ENCODE measurements at regions not wholly inside any gene's neighbourhood (a gene's known extent, or its start where the extent isn't known, plus 50 kb on each side); places are given as distances from the start of the nearest gene placed in this dataset.

GRCh38 chr13:31940076-31940475, 91.5 kb upstream of the FRY start:
- 92% methylated on average over 2 of the region's 4 CpGs; no CpG with 5 or more reads in 1 of the 2 experiments for WGBS, 2 experiments (ENCODE audit: extremely low coverage in 2 of 2, insufficient read length in 1 of 2)
- dilution Hi-C loops (cut with HindIII; ENCODE audit: low sequenced_read_pairs, unreplicated experiment): no loop called here
- no TSS peak for BruUV-seq (replicated peaks)

More at GRCh38 chr13:31940076-31940475, 91.5 kb upstream of the FRY start:
- Histone ChIP-seq H3K23ac (ENCODE audit: low read depth, low read length) (no peak overlapping the region), H3K14ac (replicated peaks; ENCODE audit: low read depth, low read length) (no peak overlapping the region), H3K9me3 (ENCODE audit: control insufficient read depth, insufficient read depth, low read length) (no peaks in the 10 kb centered on the region), H3K9me1 (ENCODE audit: insufficient read depth, low read length) (peaks cover 3% of the 10 kb centered on the region; the same call in 1 of the 2 replicates), H3K9ac (ENCODE audit: low read depth, low read length) (no peak overlapping the region), H2BK20ac (ENCODE audit: low read depth, low read length) (no peak overlapping the region), H2BK120ac (ENCODE audit: low read depth, low read length) (no peak overlapping the region), H3K4me3 (ENCODE audit: insufficient read depth, low read depth, low read length) (no peak overlapping the region), H4K20me1 (ENCODE audit: insufficient read depth, low read length) (no peaks in the 10 kb centered on the region), H3K4me2 (ENCODE audit: low read depth, low read length) (no peak overlapping the region), H3K4me1 (ENCODE audit: control insufficient read depth, insufficient read depth, low read length) (peaks cover 5% of the 10 kb centered on the region), H2BK15ac (ENCODE audit: low read depth, low read length) (no peak overlapping the region), H4K91ac (ENCODE audit: insufficient read depth, low read depth, low read length) (no peak overlapping the region), H2AK5ac (ENCODE audit: low read depth, low read length) (no peak overlapping the region), H3K56ac (ENCODE audit: extremely low read depth, insufficient read depth, low read length) (no peak overlapping the region), H3K4ac (ENCODE audit: low read depth, low read length) (no peak overlapping the region), H2AFZ (replicated peaks; ENCODE audit: low read length, poor library complexity) (no peak overlapping the region), H3K36me3 (ENCODE audit: control insufficient read depth, insufficient read depth, low read length) (no peaks in the 10 kb centered on the region), H2BK5ac (ENCODE audit: low read depth, low read length, poor library complexity, severe bottlenecking) (no peak overlapping the region), H4K8ac (ENCODE audit: low read depth in 2 of 2, low read length in 2 of 2) (no peak overlapping the region), H3K27me3 (ENCODE audit: control insufficient read depth, insufficient read depth, low read length) (no peaks in the 10 kb centered on the region), H4K5ac (ENCODE audit: low read depth, low read length) (no peak overlapping the region), H2AK9ac (replicated peaks; ENCODE audit: low read depth, low read length, poor library complexity) (no peak overlapping the region), H3K18ac (ENCODE audit: low read depth, low read length) (no peak overlapping the region), H3K27ac (ENCODE audit: insufficient read depth, low read length) (no peak overlapping the region), H3K79me1 (ENCODE audit: low read depth in 1 of 2, low read length in 2 of 2) (no peaks in the 10 kb centered on the region)
- DNase-seq (no peak), ATAC-seq (ENCODE audit: low read depth) (no peak)
- CTCF ChIA-PET: no interaction called here
- in situ Hi-C loops (cut with MboI; ENCODE audit: low sequenced_read_pairs) (no loop called here), intact Hi-C loops (cut with micrococcal nuclease) (no loop called here)
- TF ChIP-seq SMC3 (IDR thresholded peaks at IDR 0.05; ENCODE audit: low read depth, low read length) (no peak), POLR2A (IDR thresholded peaks at IDR 0.05; ENCODE audit: low read depth, low read length) (no peak), BHLHE40 (IDR thresholded peaks at IDR 0.05; ENCODE audit: low read depth, low read length) (no peak), FOS (IDR thresholded peaks at IDR 0.05; ENCODE audit: low read depth, low read length) (no peak)
- POLR2A ChIA-PET (ENCODE audit: unreplicated experiment): no interaction called here
